Mesodermal cell (in vitro differentiated cells): ENCODE measurements at regions not wholly inside any gene's neighbourhood (a gene's known extent, or its start where the extent isn't known, plus 50 kb on each side); places are given as distances from the start of the nearest gene placed in this dataset.
A peak's percentile ranks its signal among the peaks of the same experiment; 100 is the strongest.
"Not testable (repeated sequence)": the region's sequence is repeated elsewhere in the genome, so short reads cannot be mapped to it uniquely, and the experiment has no call there.

Source experiments
- H3K27ac ChIP-seq: 2 replicates; pipeline ENCODE4 v1.7.0; 2013; ENCODE audit warnings: mild to moderate bottlenecking, low read depth, low read length, moderate library complexity; ENCODE audit not compliant: severe bottlenecking
- H3K36me3 ChIP-seq: 2 replicates; pipeline ENCODE4 v1.7.1; 2013; ENCODE audit warnings: mild to moderate bottlenecking, low read length, moderate library complexity; ENCODE audit not compliant: control insufficient read depth, insufficient read depth
- H3K4me1 ChIP-seq: one replicate; pipeline ENCODE4 v1.7.1; 2013; ENCODE audit warnings: mild to moderate bottlenecking, low read length; ENCODE audit not compliant: insufficient read depth, control insufficient read depth, poor library complexity, severe bottlenecking
- H3K4me3 ChIP-seq: 2 replicates; pipeline ENCODE4 v1.7.0; 2013; ENCODE audit warnings: low read length, control low read depth, mild to moderate bottlenecking; ENCODE audit not compliant: insufficient read depth, poor library complexity, severe bottlenecking; ENCODE audit errors: extremely low read depth
- H3K9me3 ChIP-seq: 2 replicates; pipeline ENCODE4 v1.7.1; 2013; ENCODE audit warnings: mild to moderate bottlenecking, low read length, moderate library complexity; ENCODE audit not compliant: control insufficient read depth
- WGBS, 2 experiments: methylation state at CpG; one replicate each; pipeline ENCODE4 v1.1.5; 2013; ENCODE audit warnings: missing lambda C conversion rate in 2 of 2; ENCODE audit not compliant: insufficient coverage in 2 of 2; 5-methylcytosine and 5-hydroxymethylcytosine counted together

DNA sequence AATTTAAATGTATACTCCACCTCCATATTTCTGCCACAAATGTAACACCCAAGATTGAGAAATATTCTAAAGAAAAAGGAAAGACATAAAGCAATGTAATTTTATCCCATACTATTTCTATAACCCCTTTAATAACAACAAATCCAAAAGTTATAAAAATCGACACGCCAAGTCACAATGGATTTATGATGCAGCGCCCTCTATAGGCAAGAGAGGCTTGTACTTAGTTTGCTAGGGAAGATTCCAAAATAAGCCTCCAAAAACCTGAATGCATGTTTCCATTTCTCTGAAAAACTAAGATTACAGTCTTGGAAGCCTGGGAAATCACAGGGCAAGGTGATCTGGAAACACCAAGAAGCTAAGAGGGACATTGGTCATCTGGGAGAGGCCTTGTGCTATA lies 1389.3 kb downstream of the CDY2B start:
- no peaks in the 10 kb centered on the region for H3K9me3 ChIP-seq
- H3K36me3 ChIP-seq: no peaks in the 10 kb centered on the region
- H3K4me3 ChIP-seq: no peak overlapping the region
- no CpG with 5 or more reads among the region's 3 CpGs for WGBS, 2 experiments
- H3K27ac ChIP-seq: no peak overlapping the region
- peaks cover 10% of the 10 kb centered on the region for H3K4me1 ChIP-seq

DNA sequence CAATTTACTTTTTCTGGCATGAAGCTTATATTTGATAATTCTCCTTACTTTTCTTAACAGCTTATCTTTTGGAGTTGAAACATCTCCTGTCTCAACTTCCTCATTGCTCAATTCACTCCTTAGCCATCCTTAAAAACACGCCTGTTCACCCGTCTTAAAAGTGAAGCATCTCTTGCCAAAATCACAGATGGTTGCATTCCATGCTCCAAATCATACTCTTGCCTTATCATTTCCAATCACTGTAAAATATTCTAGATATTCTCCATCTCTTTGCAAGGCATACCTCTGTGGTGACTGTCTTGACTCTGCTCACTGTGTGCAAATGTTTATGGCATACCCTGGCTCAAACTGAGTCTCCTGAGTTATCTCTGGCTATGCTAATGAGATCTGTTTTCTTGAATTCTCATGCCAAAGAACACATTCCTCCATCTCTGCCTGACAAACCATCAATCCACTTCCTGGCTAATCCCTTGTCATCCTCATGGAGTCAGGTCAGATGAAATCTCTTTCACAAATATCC lies 1393.3 kb downstream of the CDY2B start:
- H3K4me1 ChIP-seq: peaks cover 10% of the 10 kb centered on the region
- no peak overlapping the region for H3K4me3 ChIP-seq
- peak overlapping the region; percentile 62 for H3K27ac ChIP-seq
- WGBS, 2 experiments: 100% methylated on average over 1 to 2 of the region's 2 CpGs
- H3K9me3 ChIP-seq: no peaks in the 10 kb centered on the region
- H3K36me3 ChIP-seq: no peaks in the 10 kb centered on the region

DNA sequence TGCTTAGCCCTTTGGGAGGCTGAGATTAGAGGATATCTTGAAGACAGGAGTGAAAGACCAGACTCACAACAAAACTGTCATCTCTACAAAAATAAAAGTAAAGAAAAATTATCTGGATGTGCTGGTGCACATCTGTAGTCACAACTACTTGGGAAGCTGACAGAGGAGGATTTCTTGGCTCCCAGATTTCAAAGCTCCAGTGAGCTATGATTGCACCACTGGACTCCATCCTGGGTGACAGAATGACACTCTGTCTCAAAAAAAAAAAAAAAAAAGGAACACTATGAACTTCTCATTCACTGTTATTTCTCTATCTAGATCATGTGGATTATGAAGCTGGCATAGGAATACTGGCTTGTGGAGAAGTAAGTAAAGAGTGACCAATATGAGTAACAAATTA lies 1400.0 kb downstream of the CDY2B start:
- H3K4me3 ChIP-seq: no peak overlapping the region

DNA sequence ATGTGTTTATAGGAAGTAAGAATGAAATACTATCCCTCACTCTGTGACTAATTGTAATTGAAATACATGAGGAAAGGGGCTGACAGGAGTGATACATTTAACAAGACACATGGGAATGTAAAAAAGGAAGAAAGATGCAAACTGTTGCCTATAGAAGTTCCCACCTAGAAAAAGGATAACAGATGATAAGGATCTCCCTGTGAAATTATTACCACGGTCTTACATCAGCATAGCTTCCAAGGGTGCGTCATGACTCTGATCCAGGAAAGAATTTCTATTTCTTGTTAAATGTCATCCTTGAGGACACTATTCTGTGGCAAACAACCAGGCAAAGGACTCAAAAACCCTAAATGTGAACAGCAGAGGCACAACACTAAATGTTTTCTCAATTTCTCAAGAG lies 1406.0 kb downstream of the CDY2B start:
- H3K4me1 ChIP-seq: peaks cover 3% of the 10 kb centered on the region
- no CpG with 5 or more reads among the region's 2 CpGs for WGBS, 2 experiments
- no peaks in the 10 kb centered on the region for H3K36me3 ChIP-seq
- no peak overlapping the region for H3K4me3 ChIP-seq
- H3K9me3 ChIP-seq: no peaks in the 10 kb centered on the region
- H3K27ac ChIP-seq: no peak overlapping the region

More for the DNA sequence above, 1400.0 kb downstream of the CDY2B start:
- Histone ChIP-seq H3K4me1 (no peaks in the 10 kb centered on the region), H3K27ac (no peak overlapping the region), H3K36me3 (no peaks in the 10 kb centered on the region), H3K9me3 (no peaks in the 10 kb centered on the region)

DNA sequence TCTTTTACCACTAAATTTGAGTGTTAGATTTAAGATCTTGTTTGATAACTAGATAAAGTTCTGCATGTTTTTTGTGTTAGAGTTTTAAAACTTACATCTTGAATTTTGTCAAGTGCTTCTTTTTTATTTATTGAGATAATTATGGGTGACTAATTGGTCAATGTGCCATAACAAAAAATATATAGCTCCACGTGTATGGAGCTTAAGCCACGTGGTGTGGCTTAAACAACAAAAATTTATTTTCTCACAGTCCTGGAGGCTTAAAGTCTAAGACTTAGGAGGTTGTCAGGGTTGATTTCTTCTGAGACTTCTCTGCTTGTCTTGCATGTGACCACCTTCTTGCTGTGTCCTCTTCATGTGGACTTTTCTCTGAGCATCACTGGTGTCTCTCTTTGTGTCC lies 1425.2 kb downstream of the CDY2B start:
- no CpG with 5 or more reads among the region's 2 CpGs for WGBS, 2 experiments
- H3K9me3 ChIP-seq: no peaks in the 10 kb centered on the region
- H3K27ac ChIP-seq: no peak overlapping the region
- H3K4me1 ChIP-seq: no peaks in the 10 kb centered on the region
- no peaks in the 10 kb centered on the region for H3K36me3 ChIP-seq
- H3K4me3 ChIP-seq: no peak overlapping the region

DNA sequence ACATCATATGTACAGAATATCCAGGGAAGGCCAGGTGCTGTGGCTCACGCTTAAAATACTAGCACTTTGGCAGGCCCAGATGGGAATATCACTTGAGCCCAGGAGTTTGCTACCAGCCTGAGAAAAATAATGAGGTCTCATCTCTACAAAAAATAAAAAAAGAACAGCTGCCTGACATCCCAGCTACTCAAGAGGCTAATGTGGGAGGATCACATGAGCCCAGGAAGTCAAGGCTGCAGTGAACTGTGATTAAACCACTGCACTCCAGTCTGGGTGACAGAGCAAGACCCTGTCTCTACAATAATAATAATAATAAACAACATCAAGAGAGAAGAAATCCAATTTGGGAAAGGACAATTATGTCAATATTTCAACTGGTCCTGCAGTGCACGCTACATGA lies 1433.9 kb downstream of the CDY2B start:
- Histone ChIP-seq H3K4me1 (no peaks in the 10 kb centered on the region), H3K27ac (no peak overlapping the region), H3K9me3 (no peaks in the 10 kb centered on the region), H3K36me3 (no peaks in the 10 kb centered on the region), H3K4me3 (no peak overlapping the region)
- 100% methylated on average over 1 of the region's 2 CpGs; no CpG with 5 or more reads in 1 of the 2 experiments for WGBS, 2 experiments

DNA sequence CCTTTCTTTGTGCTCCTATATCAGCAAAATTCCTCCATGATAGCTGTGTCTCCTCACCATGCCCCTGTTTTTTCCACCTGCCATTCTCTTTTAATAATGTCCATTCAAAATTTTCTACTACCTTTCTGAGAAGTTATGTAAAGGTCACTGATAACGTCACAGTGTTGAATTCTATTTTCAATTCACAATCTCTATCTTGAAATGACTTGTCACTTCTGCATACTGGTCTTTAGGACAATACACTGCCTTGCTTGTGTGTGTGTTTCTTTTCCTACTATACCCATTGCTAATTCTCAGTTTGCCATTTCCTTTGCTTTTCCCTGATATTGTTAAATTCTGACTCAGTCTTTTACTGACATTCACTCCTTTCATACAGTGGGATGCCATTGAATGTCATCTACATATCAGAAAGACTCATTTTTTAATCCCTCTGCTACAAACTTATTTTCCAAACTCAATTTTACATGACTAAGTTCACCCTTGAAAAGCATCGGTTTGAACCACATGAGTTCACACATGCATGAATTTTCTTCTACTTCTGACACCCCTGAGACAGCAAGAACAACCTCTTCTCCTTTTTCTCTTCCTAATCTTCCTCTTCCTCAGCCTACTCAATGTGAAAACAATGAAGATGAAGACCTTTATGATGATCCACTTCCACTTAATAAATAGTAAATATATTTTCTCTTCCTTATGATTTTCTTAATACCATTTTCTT lies 1470.7 kb downstream of the CDY2B start:
- WGBS, 2 experiments: no CpG with 5 or more reads among the region's 2 CpGs
- not testable (repeated sequence) for H3K9me3 ChIP-seq, H3K36me3 ChIP-seq, H3K4me1 ChIP-seq, H3K4me3 ChIP-seq, H3K27ac ChIP-seq

DNA sequence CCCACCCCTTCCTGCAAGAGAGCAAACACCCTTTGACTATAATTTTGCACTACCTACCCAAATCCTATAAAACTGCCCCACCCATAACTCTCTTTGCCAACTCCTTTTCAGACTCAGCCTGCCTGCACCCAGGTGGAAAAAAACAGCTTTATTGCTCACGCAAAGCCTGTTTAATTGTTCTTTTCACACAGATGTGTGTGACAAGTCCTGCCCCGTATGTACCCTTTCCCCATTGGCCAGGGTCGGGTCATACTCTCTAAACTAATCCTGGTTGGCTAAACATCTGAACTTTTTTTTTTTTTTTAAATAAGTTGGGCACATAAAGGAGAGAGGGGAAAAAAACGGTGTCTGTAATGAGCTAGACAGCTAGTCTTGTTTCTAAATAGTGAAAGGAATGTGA lies 1500.6 kb downstream of the CDY2B start:
- not testable (repeated sequence) for H3K4me3 ChIP-seq, H3K36me3 ChIP-seq, H3K27ac ChIP-seq, H3K4me1 ChIP-seq, H3K9me3 ChIP-seq
- WGBS, 2 experiments: no CpG with 5 or more reads among the region's 4 CpGs

DNA sequence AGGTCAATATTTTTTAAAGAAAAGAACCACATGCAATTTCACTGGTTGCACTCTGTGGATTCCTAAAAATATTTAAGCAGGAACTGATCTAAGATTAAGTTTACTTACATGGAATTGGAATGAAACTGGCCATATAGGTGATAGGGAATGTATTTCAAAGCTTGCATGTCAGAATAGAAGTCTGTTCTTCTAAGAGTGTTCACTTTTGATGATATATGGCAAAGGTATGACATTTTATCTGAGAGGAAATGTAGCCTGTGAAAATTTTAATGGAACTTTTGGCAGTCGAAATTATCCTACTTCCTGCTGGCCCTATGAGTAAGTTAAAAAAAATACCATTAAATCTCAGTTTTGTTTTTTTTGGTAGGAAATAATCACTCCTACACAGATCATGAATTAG lies 1538.4 kb downstream of the CDY2B start:
- not testable (repeated sequence) for H3K36me3 ChIP-seq, H3K9me3 ChIP-seq, H3K27ac ChIP-seq, H3K4me3 ChIP-seq, H3K4me1 ChIP-seq
- WGBS, 2 experiments: no CpG with 5 or more reads among the region's 1 CpG

DNA sequence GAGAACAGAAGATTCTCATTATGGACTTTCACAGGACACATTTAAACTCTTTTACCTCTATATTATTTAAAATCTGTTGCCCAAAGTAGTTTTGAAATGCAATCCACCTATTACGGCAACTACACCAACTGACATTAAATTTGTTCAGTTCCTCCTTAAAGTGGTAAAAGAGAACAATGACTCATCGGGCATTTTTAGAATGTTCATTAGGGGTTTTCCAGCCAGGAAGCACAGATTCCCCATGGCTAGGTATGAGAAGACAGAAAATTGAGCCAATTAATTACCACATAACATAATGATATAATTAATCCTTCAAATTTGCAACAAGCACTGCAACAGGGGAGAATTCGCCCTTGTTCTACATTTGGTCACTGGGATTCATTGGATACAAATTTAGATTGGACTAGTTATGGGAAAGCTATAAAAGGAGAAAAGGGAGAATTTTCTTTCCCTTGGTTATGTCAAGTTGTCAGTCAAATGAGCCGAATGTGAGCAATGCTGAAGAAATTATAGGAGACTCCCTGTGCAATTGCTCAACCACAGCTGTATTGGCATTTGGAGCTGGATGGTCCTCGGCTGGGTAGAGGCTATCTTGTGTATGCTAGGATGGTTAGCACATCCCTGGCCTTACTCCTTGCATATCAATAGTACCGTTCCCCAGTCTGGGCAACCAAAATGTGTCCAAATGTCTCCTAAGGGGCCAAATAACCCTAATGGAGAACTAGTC lies 1549.8 kb downstream of the CDY2B start:
- not testable (repeated sequence) for H3K4me3 ChIP-seq, H3K27ac ChIP-seq, H3K4me1 ChIP-seq, H3K36me3 ChIP-seq, H3K9me3 ChIP-seq
- WGBS, 2 experiments: no CpG with 5 or more reads among the region's 6 CpGs

DNA sequence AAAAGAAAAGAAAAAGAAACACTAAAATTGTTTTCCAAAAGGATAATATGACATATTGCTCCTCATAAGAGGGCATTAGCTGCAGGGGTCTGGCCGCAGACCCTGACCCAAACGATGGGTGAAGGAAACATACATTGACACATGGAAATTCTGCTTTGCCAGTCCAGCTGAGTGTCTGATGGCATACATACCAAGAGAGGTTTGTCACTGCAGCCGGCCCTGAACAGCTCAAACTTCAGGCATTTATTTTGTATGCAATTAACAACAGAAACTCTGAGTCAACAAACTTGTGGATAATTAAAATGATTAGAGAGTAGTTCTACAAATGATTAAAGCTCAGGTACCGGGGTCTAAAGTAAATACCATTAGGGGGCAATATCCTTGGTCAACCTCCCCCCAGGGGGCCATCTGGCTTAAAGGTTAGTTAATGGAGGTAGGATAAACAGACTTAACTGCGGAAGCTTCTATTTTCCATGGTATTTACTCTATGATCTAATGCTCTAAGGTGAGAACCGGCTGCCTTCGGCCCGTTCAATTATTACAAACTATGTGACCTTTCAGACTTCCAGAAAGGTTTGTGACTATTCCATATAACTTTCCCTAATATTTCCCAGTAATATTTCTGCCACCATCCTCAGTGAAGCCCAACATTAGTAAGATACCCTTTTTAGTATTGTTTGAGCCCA lies 1550.7 kb downstream of the CDY2B start:
- not testable (repeated sequence) for H3K36me3 ChIP-seq, H3K27ac ChIP-seq, H3K9me3 ChIP-seq, H3K4me3 ChIP-seq, H3K4me1 ChIP-seq
- no CpG with 5 or more reads among the region's 8 CpGs for WGBS, 2 experiments
